ENCODE measurements at regions not wholly inside any gene's neighbourhood (a gene's known extent, or its start where the extent isn't known, plus 50 kb on each side); places are given as distances from the start of the nearest gene placed in this dataset.
A peak's percentile ranks its signal among the peaks of the same experiment; 100 is the strongest.

- no peak for DNase-seq
Observed at GRCh38 chr7:130948822-130949221, 214.8 kb upstream of the KLF14 start.

GRCh38 chr7:130949550-130949949 lies 215.5 kb upstream of the KLF14 start:
- DNase-seq = no peak

GRCh38 chr7:130950054-130950453 lies 216.0 kb upstream of the KLF14 start:
- DNase-seq = no peak

- no peak for DNase-seq
Observed at GRCh38 chr7:130950741-130951140, 216.7 kb upstream of the KLF14 start.

- no peak for DNase-seq
Observed at GRCh38 chr7:130951303-130951975, 217.4 kb upstream of the KLF14 start.

GRCh38 chr7:130951976-130952876 lies 218.2 kb upstream of the KLF14 start:
- no peak for DNase-seq

GRCh38 chr7:130953196-130953595 lies 219.2 kb upstream of the KLF14 start:
- no peak for DNase-seq

GRCh38 chr7:130954918-130955564 lies 221.0 kb upstream of the KLF14 start:
- DNase-seq = no peak

- DNase-seq = no peak
Observed at GRCh38 chr7:130955565-130955919, 221.5 kb upstream of the KLF14 start.

- no peak for DNase-seq
Observed at GRCh38 chr7:130956417-130957136, 222.6 kb upstream of the KLF14 start.

- DNase-seq = peak; percentile 2
Observed at GRCh38 chr7:130957137-130957513, 223.1 kb upstream of the KLF14 start.

- peak; percentile 4 for DNase-seq
Observed at GRCh38 chr7:130957722-130958435, 223.9 kb upstream of the KLF14 start.

- DNase-seq = peak; percentile 20
Observed at GRCh38 chr7:130958846-130959245, 224.8 kb upstream of the KLF14 start.

- peak; percentile 57 for DNase-seq
Observed at GRCh38 chr7:130959743-130960207, 225.8 kb upstream of the KLF14 start.

- peak; percentile 98 for DNase-seq
Observed at GRCh38 chr7:130960208-130960988, 226.4 kb upstream of the KLF14 start.

GRCh38 chr7:130961128-130961601 lies 227.2 kb upstream of the KLF14 start:
- peak; percentile 82 for DNase-seq

- no peak for DNase-seq
Observed at GRCh38 chr7:130962109-130962508, 228.1 kb upstream of the KLF14 start.

- DNase-seq = peak; percentile 58
Observed at GRCh38 chr7:130963339-130963738, 229.3 kb upstream of the KLF14 start.

- no peak for DNase-seq
Observed at GRCh38 chr7:130965515-130965914, 231.5 kb upstream of the KLF14 start.

GRCh38 chr7:130966246-130967009 lies 232.4 kb upstream of the KLF14 start:
- DNase-seq = no peak

- no peak for DNase-seq
Observed at GRCh38 chr7:130970196-130970595, 236.2 kb upstream of the KLF14 start.

Measured in inflammatory macrophage treated with lipopolysaccharide for 4 hours (primary cell).